NCI-H187 (cell line): ENCODE measurements at regions not wholly inside any gene's neighbourhood (a gene's known extent, or its start where the extent isn't known, plus 50 kb on each side); places are given as distances from the start of the nearest gene placed in this dataset.
"Not testable (repeated sequence)": the region's sequence is repeated elsewhere in the genome, so short reads cannot be mapped to it uniquely, and the experiment has no call there.

Experiments used
- DNase-seq, 2 experiments: peaks; one replicate each; lab custom pipeline; 2025; lab: John Stamatoyannopoulos, UW

- DNase-seq: no peak
Observed at GRCh38 chr10:22875581-22875980, 52.3 kb upstream of the ARMC3 start.

- DNase-seq: peak in 1 of 2 experiments; percentile 55
Observed at GRCh38 chr10:22874189-22874854, 53.5 kb upstream of the ARMC3 start.

DNA sequence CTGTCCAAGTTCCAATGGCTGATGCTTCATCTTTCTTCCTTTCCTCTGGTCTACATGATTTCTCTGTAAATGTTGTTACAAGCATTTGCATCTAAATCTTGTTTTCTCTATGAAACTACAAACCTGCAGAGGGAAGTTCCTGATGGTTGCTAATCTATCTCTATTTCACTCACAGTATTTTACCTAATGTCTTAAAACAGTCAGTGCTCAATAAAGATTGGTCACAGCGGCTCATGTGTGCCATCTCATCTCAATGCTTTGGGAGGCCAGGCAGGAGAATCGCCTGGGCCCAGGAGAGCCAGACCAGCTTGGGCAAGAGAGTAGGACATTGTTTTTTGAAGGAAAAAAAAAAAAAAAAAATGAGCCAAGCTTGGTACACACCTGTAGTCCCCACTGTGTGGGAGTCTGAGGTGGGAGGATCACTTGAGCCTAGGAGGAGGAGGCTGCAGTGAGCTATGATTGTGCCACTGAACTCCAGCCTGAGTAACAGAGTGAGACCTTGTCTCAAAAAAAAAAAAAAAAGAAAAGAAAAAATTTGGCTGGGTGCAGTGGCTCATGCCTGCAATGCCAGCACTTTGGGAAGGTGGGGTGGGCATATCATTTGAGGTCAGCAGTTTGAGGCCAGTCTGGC, 71.3 kb upstream of the ARMC3 start:
- DNase-seq: no peak

DNA sequence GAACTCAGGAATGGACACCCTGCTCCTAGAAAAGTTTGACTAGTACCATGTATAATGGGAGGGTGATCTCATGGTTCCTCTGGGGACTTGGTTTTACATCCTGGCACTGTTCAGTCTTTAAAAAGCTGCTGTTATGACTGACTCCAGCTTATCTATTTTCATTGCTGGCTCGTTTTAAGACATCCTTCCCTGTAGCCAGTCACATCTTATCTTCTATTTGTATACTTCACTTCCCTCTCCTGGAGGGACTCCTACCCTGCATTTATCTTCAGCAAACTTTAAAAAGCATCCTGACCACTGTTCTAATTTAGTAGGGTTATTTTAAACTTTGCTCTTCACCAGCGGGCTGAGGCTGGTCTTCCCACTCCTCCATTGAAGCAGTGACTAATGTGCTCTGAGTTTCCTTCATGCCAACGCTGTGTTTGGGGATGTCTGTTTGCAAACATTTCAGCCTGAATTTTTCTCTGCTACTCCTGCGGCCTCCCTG, 72.9 kb upstream of the ARMC3 start:
- DNase-seq: no peak

DNA sequence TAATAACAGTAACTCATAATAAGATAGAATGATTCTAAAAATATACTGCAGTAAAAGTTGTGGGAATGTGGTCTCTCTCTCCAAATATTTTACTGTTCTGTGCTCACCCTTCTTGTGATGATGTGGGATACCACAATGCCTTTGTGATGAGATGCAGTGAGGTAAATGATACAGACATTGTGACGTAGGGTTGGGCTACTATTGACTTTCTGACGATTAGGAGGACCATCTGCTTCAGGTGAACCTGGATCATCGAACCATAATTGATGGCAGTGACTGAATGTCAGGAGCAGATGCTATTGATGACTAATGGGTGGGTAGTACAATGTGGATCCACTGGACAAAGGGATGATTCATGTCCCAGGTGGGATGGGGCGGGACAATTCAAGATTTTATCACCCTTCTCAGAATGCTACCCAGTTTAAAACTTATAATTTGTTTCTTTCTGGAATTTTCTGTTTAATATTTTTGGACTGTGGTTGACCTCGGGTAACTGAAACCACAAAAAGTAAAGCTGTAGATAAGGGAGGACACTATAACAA, 73.9 kb upstream of the ARMC3 start:
- no peak for DNase-seq

DNA sequence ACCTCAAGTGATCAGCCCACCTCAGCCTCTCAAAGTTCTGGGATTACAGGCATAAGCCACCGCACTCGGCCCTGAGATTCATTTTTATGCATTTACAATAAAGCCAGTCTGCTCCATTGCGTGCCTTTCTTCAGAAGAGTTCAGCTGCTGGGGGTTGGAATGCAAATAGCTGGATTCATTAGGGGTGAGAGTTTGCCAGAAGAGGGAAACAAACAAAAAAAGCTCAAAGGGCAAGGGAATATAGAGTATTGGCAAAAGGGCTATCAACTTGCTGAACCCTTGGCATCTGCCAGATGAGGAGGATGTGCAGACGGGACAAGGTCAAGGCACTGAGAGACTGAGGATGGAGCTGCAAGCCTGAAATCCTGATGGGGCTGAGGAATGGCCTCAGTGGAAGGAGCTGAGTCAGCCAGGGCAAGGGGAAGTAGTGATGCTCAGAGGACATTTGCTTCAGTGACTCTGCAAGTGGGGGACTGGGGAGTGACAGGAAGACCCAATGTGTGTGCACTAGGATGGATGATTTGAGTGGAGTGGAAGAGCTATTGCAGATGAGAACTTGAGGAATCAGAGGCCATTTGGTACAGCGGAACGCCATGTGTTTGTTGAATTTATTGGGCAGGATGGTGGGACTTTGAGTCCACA, 75.0 kb upstream of the ARMC3 start:
- no peak for DNase-seq

DNA sequence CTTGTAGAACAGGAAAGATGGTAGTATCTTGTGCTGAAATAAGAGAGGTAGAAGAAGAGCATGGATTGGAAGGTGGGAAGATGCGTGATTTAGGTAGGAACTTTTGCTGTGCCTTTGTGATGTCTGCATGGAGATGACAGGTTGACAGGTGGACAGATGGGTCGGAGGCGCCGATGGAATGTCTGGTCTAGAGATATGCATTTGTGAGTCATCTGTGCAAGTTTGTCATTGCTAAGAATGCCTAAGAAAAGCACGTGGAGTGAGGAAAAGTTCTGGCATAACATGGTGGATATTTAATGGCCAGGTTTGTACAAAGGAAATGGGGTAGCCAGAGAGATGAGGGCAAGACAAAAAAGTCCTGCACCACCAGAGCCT, 76.0 kb upstream of the ARMC3 start:
- DNase-seq: no peak

DNA sequence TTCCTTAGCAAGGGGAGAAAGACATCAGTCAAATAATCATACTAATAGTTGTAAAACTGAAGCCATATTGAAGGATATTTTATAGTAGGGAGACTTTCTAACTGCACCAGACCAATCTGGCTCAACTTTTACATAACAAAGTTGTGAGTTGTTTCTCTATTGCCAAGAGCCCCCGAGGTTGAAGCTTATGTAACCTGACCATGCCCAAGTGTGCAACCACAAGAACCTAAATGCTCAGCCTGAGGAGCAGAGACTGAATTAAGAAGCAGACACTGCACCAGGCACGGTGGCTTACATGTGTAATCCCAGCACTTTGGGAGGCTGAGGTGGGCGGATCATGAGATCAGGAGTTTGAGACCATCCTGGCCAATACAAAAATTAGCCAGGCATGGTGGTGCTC, 77.3 kb upstream of the ARMC3 start:
- no peak for DNase-seq

DNA sequence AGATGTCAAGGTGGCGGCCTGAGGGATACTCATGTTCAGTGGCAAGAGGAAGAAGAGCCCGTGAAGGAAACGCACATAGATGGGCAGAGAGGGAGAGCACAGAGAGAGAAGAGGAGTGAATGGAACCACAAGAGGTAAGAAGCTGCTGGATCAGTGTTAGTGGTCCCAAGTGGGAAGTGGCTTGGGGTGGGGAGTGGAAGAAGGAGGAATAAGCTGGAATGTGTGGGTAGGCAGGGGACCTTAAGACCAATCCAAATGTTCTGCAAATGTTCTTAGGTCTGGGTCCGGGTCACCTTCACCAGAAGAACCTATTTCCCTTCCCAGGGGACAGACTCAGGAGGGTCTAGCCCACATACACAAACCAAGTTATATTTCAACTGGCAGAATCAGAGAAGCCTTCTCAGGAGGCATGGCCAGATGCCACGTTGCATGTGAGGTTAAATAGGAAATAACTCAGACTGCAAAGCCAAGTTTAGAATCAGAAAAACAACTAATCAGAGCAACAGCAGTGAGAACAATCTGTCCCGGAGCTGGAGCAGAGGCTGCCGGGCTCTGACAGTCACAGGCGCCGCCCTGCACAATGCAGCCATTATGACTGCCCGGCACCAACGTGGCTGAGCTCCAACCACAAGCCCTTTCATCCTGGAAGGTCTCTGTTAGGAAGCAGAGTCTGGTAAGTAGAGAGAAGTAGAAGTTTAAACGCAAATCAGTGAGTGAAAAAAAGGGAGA, 78.6 kb upstream of the ARMC3 start:
- DNase-seq: no peak

- no peak for DNase-seq
Observed at GRCh38 chr10:22848509-22848908, 79.3 kb upstream of the ARMC3 start.

- no peak for DNase-seq
Observed at GRCh38 chr10:22846294-22846693, 81.6 kb upstream of the ARMC3 start.

DNA sequence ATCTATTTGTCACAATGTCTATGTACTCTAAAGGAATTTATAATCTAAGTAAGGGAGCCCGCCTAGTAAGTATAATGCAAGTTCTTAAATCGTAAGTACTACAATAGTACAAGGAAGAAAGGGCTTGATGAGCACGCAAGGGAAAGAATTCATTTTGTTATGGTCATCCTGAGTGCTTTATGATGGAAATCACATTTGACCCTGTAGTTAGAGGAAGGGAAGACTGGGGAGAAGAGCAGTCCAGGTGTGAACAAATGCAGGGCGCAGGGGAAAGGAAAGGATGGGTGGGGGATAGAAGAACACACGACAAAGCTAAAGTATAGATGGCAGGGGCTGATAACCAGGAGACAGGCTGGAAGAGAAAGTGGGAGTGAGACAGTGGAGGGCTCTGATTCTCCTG, 88.2 kb upstream of the ARMC3 start:
- DNase-seq: no peak

DNA sequence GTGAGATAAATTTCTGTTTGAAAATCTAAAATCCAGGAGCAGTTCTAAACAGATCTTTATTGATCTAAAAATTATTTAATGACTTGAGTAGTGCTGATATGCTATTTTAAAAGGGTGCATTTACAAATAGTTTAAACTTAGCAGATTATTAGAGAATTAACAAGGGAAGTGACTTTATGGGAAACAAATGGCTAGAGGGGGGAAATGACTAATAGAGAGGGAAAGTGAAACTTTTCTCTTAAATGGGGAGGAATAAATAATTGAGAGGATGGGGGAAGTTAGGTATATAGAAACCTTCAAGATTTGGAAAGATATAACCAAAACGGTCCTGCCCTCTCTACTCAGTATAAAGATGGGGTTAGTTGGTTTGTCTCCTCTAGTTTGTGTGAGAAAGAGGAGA, 90.1 kb upstream of the ARMC3 start:
- no peak for DNase-seq

DNA sequence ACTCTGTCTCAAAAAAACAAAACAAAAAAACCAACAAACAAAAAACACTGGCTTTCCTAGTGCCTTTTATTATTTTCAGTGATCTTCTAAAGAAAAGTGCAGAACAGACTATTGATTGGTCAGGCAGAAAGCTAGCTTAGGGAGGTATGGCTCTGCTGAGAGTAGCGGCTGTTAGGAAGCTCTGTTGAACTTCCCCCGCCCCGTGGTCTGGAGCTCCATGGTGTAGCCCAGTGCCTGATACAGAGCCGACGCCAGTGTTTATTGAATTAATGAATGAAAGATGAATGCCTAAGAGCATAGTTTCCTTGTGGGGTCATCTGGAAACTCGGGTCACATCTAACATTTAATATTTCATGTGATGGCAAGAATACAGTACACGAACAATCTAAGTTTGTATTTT, 90.5 kb upstream of the ARMC3 start:
- no peak for DNase-seq

DNA sequence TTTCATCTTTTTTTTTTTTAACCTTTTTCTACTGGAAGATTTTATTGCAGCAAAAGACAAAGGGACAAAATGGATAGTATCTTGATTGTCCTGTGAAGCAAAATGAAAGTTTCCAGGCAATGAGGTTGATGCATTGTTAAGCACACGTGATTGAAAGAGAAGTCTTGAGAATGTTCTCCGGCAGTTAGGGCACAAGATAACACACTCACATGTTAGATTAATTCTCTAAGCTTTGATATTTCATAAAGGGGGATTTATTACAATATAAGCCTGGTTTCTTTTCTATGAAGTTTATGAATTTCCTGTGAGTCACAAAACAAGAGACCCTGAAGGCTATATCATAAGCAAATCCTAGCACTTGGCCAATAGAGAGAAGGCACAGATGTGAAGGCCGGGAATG, 93.4 kb upstream of the ARMC3 start:
- no peak for DNase-seq

DNA sequence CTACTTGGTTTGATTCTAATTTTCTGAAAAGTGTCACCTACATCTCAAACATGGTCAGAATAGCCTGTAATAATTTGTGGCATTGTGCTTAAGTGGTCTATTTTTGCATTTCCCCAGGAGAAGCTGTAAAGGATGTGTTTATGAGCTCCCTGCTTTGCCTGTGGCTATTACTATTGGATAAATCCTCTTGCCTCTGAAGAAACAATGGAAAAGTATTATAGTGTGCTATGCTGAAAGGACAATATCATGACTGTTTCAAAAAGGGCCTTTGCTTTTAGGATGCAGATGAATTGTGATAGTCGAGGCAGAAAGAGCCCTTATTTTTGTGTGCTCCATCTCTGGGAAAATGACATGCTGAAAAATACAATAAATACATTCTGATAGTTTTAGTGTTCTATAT, 94.1 kb upstream of the ARMC3 start:
- DNase-seq: no peak

GRCh38 chr10:22833353-22833752, 94.5 kb upstream of the ARMC3 start:
- no peak for DNase-seq

- no peak for DNase-seq
Observed at GRCh38 chr10:22832851-22833250, 95.0 kb upstream of the ARMC3 start.

DNA sequence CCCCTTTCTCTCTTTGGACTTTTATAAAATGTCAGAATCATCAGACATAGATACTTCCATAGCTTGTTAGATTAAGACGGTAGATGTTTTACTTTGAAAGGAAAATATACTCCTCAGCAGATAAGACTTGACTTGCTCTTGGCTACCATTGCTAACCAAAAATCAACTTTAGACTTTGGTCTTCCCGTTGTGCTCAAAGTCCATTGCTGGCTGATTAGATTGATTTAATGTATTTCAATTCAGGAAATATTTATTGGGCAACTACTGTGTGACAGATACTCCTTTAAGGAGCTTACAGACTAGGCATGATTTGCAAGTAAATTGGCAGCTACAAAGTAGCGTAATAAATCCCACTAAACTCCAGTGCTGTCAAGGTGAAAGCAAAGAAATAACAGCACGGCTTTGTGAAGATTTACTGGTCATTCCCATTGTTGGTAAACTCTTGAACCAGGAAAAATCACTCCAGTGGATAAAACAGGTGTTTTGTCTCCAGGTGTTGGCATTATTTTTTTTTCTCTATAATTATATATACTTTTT, 95.7 kb upstream of the ARMC3 start:
- DNase-seq: no peak

GRCh38 chr10:22831586-22831985, 96.3 kb upstream of the ARMC3 start:
- no peak for DNase-seq

GRCh38 chr10:22828712-22829111, 99.1 kb upstream of the ARMC3 start:
- DNase-seq: not testable (repeated sequence)

DNA sequence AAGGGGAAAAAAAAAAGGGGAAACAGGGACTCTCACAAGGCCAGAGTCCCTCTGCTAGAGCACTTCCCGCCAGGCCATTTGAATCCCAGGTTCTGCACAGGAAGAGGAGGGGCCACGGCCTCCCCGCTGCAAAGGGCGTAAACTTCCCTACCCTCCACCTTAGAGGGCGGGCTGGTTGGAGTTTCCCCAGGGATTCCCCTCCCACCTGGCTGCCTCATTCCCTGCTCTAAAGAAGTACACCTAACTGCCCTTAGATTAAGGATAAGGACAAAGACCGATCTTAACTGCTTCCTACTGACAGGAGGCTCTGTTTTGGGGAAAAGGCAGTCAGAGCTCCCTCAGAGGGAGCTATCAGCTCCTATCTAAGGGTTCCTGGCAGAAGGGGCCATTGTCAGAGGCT, 102.0 kb upstream of the ARMC3 start:
- DNase-seq: no peak
